ENCODE measurements at regions not wholly inside any gene's neighbourhood (a gene's known extent, or its start where the extent isn't known, plus 50 kb on each side); places are given as distances from the start of the nearest gene placed in this dataset.

DNA sequence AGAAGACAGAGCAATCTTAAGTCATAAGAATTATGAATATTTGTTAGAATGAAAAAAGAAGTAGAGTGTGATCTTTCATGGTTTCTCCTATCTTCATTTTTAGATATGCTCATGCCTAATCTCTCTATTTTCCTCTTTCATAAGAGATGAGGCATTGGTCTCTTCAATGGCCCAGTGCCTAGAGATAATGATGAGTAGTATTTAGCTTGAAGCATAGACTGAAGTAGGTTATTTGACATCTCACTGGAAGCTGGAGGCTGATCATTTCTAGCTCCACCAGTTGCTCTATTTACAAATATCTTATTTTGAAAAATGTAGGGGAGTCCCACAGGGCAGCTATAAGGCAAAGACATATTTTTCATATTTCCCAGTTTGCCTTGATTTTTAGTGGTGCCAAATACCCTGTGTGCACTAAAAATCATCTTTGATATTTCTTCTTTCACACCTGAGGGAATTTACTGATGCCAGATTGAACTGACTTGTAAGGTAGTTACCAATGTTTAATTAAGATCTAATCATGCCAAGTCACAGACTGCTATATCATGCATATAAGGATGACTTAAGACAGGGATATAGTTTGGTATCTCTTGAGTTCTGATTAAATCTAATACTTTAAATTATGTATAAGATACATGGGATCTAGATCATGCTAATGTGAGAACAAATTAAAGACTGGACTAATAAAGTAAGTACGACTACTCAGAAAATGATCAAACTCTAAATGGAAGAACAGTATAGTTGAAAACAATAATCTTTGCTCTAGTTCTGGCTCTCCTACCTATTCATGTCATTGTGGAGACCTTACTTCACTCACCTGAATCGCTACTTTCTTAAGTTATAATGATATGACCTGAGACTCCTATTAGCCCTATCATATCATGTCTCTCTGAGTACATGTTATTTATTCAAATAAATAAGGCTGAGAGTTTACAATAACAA lies 108.2 kb upstream of the IFNE start:
- intact Hi-C loops (cut with micrococcal nuclease; ENCODE audit: unreplicated experiment) = no loop called here
- ChIA-PET POLR2A (no interaction called here), CTCF (ENCODE audit: unreplicated experiment) (no interaction called here)
- Histone ChIP-seq H3K9me2 (ENCODE audit: insufficient read depth, low read length) (no peaks in the 10 kb centered on the region), H3K4me3 (ENCODE audit: low read depth, low read length, poor library complexity, severe bottlenecking) (no peak overlapping the region), H2AFZ (ENCODE audit: low read length) (no peak overlapping the region), H3K79me2 (ENCODE audit: insufficient read depth, low read depth, low read length) (no peaks in the 10 kb centered on the region), H3K4me2 (ENCODE audit: low read length) (no peak overlapping the region), H3K4me1 (ENCODE audit: insufficient read depth, low read length, poor library complexity, severe bottlenecking) (no peaks in the 10 kb centered on the region), H3K27ac (ENCODE audit: low read depth, low read length, poor library complexity, severe bottlenecking) (no peak overlapping the region), H3K36me3 (ENCODE audit: insufficient read depth, low read length) (no peaks in the 10 kb centered on the region), H3K9me3 (ENCODE audit: low read length) (no peaks in the 10 kb centered on the region), H4K20me1 (ENCODE audit: insufficient read depth, low read length) (no peaks in the 10 kb centered on the region)
- DNase-seq (ENCODE audit: low spot score) = no peak
- TF ChIP-seq, protein P1, sequence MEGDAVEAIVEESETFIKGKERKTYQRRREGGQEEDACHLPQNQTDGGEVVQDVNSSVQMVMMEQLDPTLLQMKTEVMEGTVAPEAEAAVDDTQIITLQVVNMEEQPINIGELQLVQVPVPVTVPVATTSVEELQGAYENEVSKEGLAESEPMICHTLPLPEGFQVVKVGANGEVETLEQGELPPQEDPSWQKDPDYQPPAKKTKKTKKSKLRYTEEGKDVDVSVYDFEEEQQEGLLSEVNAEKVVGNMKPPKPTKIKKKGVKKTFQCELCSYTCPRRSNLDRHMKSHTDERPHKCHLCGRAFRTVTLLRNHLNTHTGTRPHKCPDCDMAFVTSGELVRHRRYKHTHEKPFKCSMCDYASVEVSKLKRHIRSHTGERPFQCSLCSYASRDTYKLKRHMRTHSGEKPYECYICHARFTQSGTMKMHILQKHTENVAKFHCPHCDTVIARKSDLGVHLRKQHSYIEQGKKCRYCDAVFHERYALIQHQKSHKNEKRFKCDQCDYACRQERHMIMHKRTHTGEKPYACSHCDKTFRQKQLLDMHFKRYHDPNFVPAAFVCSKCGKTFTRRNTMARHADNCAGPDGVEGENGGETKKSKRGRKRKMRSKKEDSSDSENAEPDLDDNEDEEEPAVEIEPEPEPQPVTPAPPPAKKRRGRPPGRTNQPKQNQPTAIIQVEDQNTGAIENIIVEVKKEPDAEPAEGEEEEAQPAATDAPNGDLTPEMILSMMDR (conservative IDR thresholded peaks at IDR 0.05; ENCODE audit: low read length) = no peak
- no peak for TF ChIP-seq EZH2phosphoT487 (IDR thresholded peaks at IDR 0.05; ENCODE audit: borderline replicate concordance, low read depth, low read length)
- no TSS peak for BruUV-seq (replicated peaks)

DNA sequence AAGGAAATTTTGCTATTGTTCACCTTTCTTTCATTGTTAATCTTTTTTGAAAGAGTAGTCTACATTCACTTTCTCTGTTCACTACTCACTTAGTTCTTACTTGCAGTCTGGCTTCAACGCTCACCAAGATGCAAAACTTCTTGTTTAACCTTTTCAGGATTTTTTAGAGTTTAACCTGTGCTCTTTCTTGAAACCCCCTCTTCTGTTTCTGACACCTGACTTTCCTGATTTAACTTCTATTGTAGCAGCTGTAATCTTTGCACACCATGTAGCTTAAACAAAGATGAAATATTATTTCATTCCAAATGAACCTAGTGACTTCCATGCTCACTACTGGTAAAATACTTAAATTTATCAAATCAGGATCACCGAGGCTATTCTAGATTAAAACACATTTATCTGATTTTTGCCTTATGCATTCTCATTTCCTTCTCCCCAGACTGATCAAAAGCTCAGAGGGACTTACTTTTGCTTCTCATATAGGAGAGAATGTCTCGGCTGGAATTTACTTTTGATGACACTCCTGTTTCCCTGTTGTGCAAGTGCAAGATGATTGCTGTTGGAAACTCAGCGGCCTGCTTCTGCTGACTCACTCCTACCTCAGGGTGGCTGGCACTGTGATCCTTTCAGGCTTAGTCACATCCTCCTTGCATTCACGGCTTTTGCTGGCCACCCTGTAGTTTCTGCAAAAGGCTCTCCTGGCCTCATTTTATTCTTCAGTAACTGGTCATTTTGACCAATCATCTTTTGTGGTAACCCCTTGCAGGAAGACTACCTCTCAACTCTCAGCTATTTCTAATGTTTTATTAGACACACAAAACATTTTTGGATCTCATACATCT lies 109.3 kb upstream of the IFNE start:
- Histone ChIP-seq H3K9me3 (ENCODE audit: low read length) (no peaks in the 10 kb centered on the region), H3K4me2 (ENCODE audit: low read length) (no peak overlapping the region), H3K4me3 (ENCODE audit: low read depth, low read length, poor library complexity, severe bottlenecking) (no peak overlapping the region), H3K9me2 (ENCODE audit: insufficient read depth, low read length) (no peaks in the 10 kb centered on the region), H3K27ac (ENCODE audit: low read depth, low read length, poor library complexity, severe bottlenecking) (no peak overlapping the region), H3K36me3 (ENCODE audit: insufficient read depth, low read length) (no peaks in the 10 kb centered on the region), H3K4me1 (ENCODE audit: insufficient read depth, low read length, poor library complexity, severe bottlenecking) (no peaks in the 10 kb centered on the region), H2AFZ (ENCODE audit: low read length) (no peak overlapping the region), H3K79me2 (ENCODE audit: insufficient read depth, low read depth, low read length) (no peaks in the 10 kb centered on the region), H4K20me1 (ENCODE audit: insufficient read depth, low read length) (no peaks in the 10 kb centered on the region)
- ChIA-PET POLR2A (no interaction called here), CTCF (ENCODE audit: unreplicated experiment) (no interaction called here)
- DNase-seq (ENCODE audit: low spot score) = no peak
- TF ChIP-seq, protein P1 (conservative IDR thresholded peaks at IDR 0.05; ENCODE audit: low read length) = no peak
- TF ChIP-seq EZH2phosphoT487 (IDR thresholded peaks at IDR 0.05; ENCODE audit: borderline replicate concordance, low read depth, low read length) = no peak
- no TSS peak for BruUV-seq (replicated peaks)
- intact Hi-C loops (cut with micrococcal nuclease; ENCODE audit: unreplicated experiment) = no loop called here

DNA sequence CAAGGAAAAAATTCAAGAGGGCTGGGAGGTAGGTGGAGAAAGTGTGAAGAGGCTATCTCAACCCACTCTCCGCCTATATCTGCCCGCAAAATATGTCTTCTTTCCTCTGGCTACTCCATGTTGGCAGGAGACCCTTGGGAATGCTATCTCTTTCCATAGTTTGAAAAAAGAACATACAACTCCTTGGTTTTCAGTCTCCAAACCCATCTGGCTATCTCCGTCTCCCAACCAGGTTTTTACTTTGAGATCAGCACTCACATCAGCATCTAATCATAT lies 109.9 kb upstream of the IFNE start:
- Histone ChIP-seq H3K79me2 (ENCODE audit: insufficient read depth, low read depth, low read length) (no peaks in the 10 kb centered on the region), H3K9me2 (ENCODE audit: insufficient read depth, low read length) (no peaks in the 10 kb centered on the region), H2AFZ (ENCODE audit: low read length) (no peak overlapping the region), H3K9me3 (ENCODE audit: low read length) (no peaks in the 10 kb centered on the region), H3K36me3 (ENCODE audit: insufficient read depth, low read length) (no peaks in the 10 kb centered on the region), H3K4me3 (ENCODE audit: low read depth, low read length, poor library complexity, severe bottlenecking) (no peak overlapping the region), H4K20me1 (ENCODE audit: insufficient read depth, low read length) (no peaks in the 10 kb centered on the region), H3K4me1 (ENCODE audit: insufficient read depth, low read length, poor library complexity, severe bottlenecking) (no peaks in the 10 kb centered on the region), H3K4me2 (ENCODE audit: low read length) (no peak overlapping the region), H3K27ac (ENCODE audit: low read depth, low read length, poor library complexity, severe bottlenecking) (no peak overlapping the region)
- ChIA-PET POLR2A (interaction anchor here (0.8 kb wide), 1 partner anchor 18 kb away, joined by 3 read pairs; no protein-coding TSS in a partner anchor), CTCF (ENCODE audit: unreplicated experiment) (no interaction called here)
- TF ChIP-seq, protein P1 (conservative IDR thresholded peaks at IDR 0.05; ENCODE audit: low read length) = no peak
- no peak for TF ChIP-seq EZH2phosphoT487 (IDR thresholded peaks at IDR 0.05; ENCODE audit: borderline replicate concordance, low read depth, low read length)
- intact Hi-C loops (cut with micrococcal nuclease; ENCODE audit: unreplicated experiment) = no loop called here
- no TSS peak for BruUV-seq (replicated peaks)
- no peak for DNase-seq (ENCODE audit: low spot score)
